H9 (cell line): ENCODE measurements at regions not wholly inside any gene's neighbourhood (a gene's known extent, or its start where the extent isn't known, plus 50 kb on each side); places are given as distances from the start of the nearest gene placed in this dataset.

Experiments used
- DNase-seq: peaks from one replicate; pipeline ENCODE4 v3.0.0-alpha.2; 2017
- H2AFZ ChIP-seq: one replicate; pipeline ENCODE4 v1.6.1; 2013; ENCODE audit warnings: mild to moderate bottlenecking, low read length, control low read depth, moderate library complexity
- H2AK5ac ChIP-seq: 2 replicates; pipeline ENCODE4 v1.6.1; 2013; ENCODE audit warnings: low read length, control low read depth, mixed read lengths; ENCODE audit not compliant: insufficient read length
- H2BK120ac ChIP-seq: one replicate; pipeline ENCODE4 v1.6.1; 2013; ENCODE audit warnings: low read depth, mild to moderate bottlenecking, low read length, control low read depth, inconsistent platforms; ENCODE audit not compliant: poor library complexity, severe bottlenecking
- H2BK12ac ChIP-seq: 2 replicates; pipeline ENCODE4 v1.6.1; 2013; ENCODE audit warnings: low read length, control low read depth, mixed read lengths, low read depth; ENCODE audit not compliant: insufficient read length
- H2BK15ac ChIP-seq: 2 replicates; pipeline ENCODE4 v1.6.1; 2013; ENCODE audit warnings: low read depth, low read length, control low read depth
- H2BK20ac ChIP-seq: one replicate; pipeline ENCODE4 v1.6.1; 2013; ENCODE audit warnings: low read depth, mild to moderate bottlenecking, low read length, control low read depth, inconsistent platforms; ENCODE audit not compliant: poor library complexity, severe bottlenecking
- H2BK5ac ChIP-seq: 2 replicates; pipeline ENCODE4 v1.6.1; 2013; ENCODE audit warnings: low read length, control low read depth, mixed read lengths; ENCODE audit not compliant: insufficient read length
- H3K14ac ChIP-seq: 2 replicates; pipeline ENCODE4 v1.6.1; 2013; ENCODE audit warnings: low read length, control low read depth; ENCODE audit not compliant: insufficient read depth
- H3K18ac ChIP-seq: 2 replicates; pipeline ENCODE4 v1.6.1; 2013; ENCODE audit warnings: low read depth, mild to moderate bottlenecking, mixed read lengths, low read length, control low read depth; ENCODE audit not compliant: insufficient read length
- H3K23ac ChIP-seq: 2 replicates; pipeline ENCODE4 v1.6.1; 2013; ENCODE audit warnings: low read length, control low read depth, mixed read lengths, low read depth; ENCODE audit not compliant: insufficient read length
- H3K23me2 ChIP-seq: 2 replicates; pipeline ENCODE4 v1.6.1; 2013; ENCODE audit warnings: low read depth, mild to moderate bottlenecking, mixed read lengths, low read length, control low read depth; ENCODE audit not compliant: insufficient read length, poor library complexity, severe bottlenecking
- H3K27ac ChIP-seq: 2 replicates; pipeline ENCODE4 v1.5.1; 2013; ENCODE audit warnings: low read length, control low read depth, mixed read lengths, low read depth; ENCODE audit not compliant: insufficient read length
- H3K27me3 ChIP-seq: 2 replicates; pipeline ENCODE4 v1.6.1; 2013; ENCODE audit warnings: low read length, control low read depth, inconsistent platforms; ENCODE audit not compliant: insufficient read depth
- H3K4ac ChIP-seq: 2 replicates; pipeline ENCODE4 v1.6.1; 2013; ENCODE audit warnings: low read depth, mild to moderate bottlenecking, control low read depth, inconsistent platforms, low read length, moderate library complexity
- H3K4me1 ChIP-seq: 2 replicates; pipeline ENCODE4 v1.6.1; 2013; ENCODE audit warnings: low read length, control low read depth, inconsistent platforms; ENCODE audit not compliant: insufficient read depth
- H3K4me2 ChIP-seq: 2 replicates; pipeline ENCODE4 v1.6.1; 2013; ENCODE audit warnings: low read length, control low read depth, mixed read lengths; ENCODE audit not compliant: insufficient read length, insufficient read depth
- H3K56ac ChIP-seq: 2 replicates; pipeline ENCODE4 v1.6.1; 2013; ENCODE audit warnings: low read depth, mild to moderate bottlenecking, mixed read lengths, low read length, control low read depth; ENCODE audit not compliant: insufficient read length
- H3K79me1 ChIP-seq: 2 replicates; pipeline ENCODE4 v1.6.1; 2013; ENCODE audit warnings: low read depth, mild to moderate bottlenecking, moderate library complexity, low read length, control low read depth, inconsistent platforms; ENCODE audit not compliant: insufficient read depth, poor library complexity, severe bottlenecking
- H3K79me2 ChIP-seq: 2 replicates; pipeline ENCODE4 v1.6.1; 2013; ENCODE audit warnings: low read length, control low read depth, inconsistent platforms; ENCODE audit not compliant: insufficient read depth
- H3K9ac ChIP-seq: 2 replicates; pipeline ENCODE4 v1.6.1; 2013; ENCODE audit warnings: low read length, control low read depth, mixed read lengths; ENCODE audit not compliant: insufficient read length; ENCODE audit errors: extremely low read depth
- H3K9me3 ChIP-seq: one replicate; pipeline ENCODE4 v1.6.1; 2013; ENCODE audit warnings: low read depth, low read length, inconsistent platforms; ENCODE audit not compliant: control insufficient read depth
- H3T11ph ChIP-seq: one replicate; pipeline ENCODE4 v1.6.1; 2013; ENCODE audit warnings: mild to moderate bottlenecking, low read length, control low read depth, inconsistent platforms
- H4K20me1 ChIP-seq: one replicate; pipeline ENCODE4 v1.6.1; 2013; ENCODE audit not compliant: control insufficient read depth, insufficient read length, insufficient read depth
- H4K5ac ChIP-seq: 2 replicates; pipeline ENCODE4 v1.6.1; 2013; ENCODE audit warnings: low read depth, mild to moderate bottlenecking, mixed read lengths, low read length, control low read depth; ENCODE audit not compliant: insufficient read length
- H4K8ac ChIP-seq: replicated peaks from 2 replicates; pipeline ENCODE4 v1.6.1; 2013; ENCODE audit warnings: low read length, control low read depth, mixed read lengths, low read depth; ENCODE audit not compliant: insufficient read length
- H4K91ac ChIP-seq: 2 replicates; pipeline ENCODE4 v1.6.1; 2013; ENCODE audit warnings: low read depth, mild to moderate bottlenecking, moderate library complexity, mixed read lengths, low read length, control low read depth; ENCODE audit not compliant: insufficient read length
- H3K27ac Mint-ChIP-seq, 3 experiments: 2 replicates in 2 of 3; 3 replicates in 1 of 3; pipeline ENCODE4 v1.8.0; 2020 to 2021; ENCODE audit warnings: mixed read lengths in 3 of 3, mild to moderate bottlenecking in 1 of 3, moderate library complexity in 1 of 3
- H3K27me3 Mint-ChIP-seq: 2 replicates; pipeline ENCODE4 v1.8.0; 2021; ENCODE audit warnings: low read depth, mild to moderate bottlenecking, moderate library complexity, mixed read lengths
- H3K36me3 Mint-ChIP-seq, 3 experiments: 2 replicates in 2 of 3; 3 replicates in 1 of 3; pipeline ENCODE4 v1.8.0; 2020 to 2021; ENCODE audit warnings: low read depth in 3 of 3, mixed read lengths in 3 of 3; ENCODE audit not compliant: insufficient read depth in 1 of 3
- H3K4me1 Mint-ChIP-seq, 2 experiments: 2 replicates each; pipeline ENCODE4 v1.8.0; 2020; ENCODE audit warnings: mixed read lengths in 2 of 2
- H3K4me3 Mint-ChIP-seq, 2 experiments: 2 replicates in 1 of 2; 3 replicates in 1 of 2; pipeline ENCODE4 v1.8.0; 2020 to 2021; ENCODE audit warnings: mild to moderate bottlenecking in 2 of 2, mixed read lengths in 2 of 2, moderate library complexity in 1 of 2
- H3K9me3 Mint-ChIP-seq, 2 experiments: 2 replicates in 1 of 2; 3 replicates in 1 of 2; pipeline ENCODE4 v1.8.0; 2020; ENCODE audit warnings: mild to moderate bottlenecking in 2 of 2, mixed read lengths in 2 of 2, moderate library complexity in 1 of 2
- CTCF ChIP-seq: fragments of 200-600 bp; sonication (generic); conservative IDR thresholded peaks from 3 replicates; pipeline ENCODE4 v1.8.0; 2021; ENCODE audit warnings: antibody characterized with exemption, mild to moderate bottlenecking
- WGBS: extraction: QIAGEN DNeasy Blood & Tissue Kit; methylation state at CpG from one replicate; pipeline ENCODE4 v1.1.7; 2013; ENCODE audit warnings: missing lambda C conversion rate, low lambda C conversion rate, mixed read lengths; ENCODE audit not compliant: insufficient read length; ENCODE audit errors: extremely low coverage; 5-methylcytosine and 5-hydroxymethylcytosine counted together

- Histone ChIP-seq H3K79me1 (no peaks in the 10 kb centered on the region), H4K91ac (no peak overlapping the region), H3T11ph (no peak overlapping the region), H3K4me2 (no peak overlapping the region), H4K20me1 (no peaks in the 10 kb centered on the region), H3K4ac (no peak overlapping the region), H2AK5ac (no peak overlapping the region), H2BK5ac (no peak overlapping the region), H2BK20ac (no peak overlapping the region), H3K18ac (no peak overlapping the region), H3K4me1 (peaks cover 2% of the 10 kb centered on the region; the same call in 1 of the 2 replicates), H3K23ac (no peak overlapping the region), H4K5ac (no peak overlapping the region), H3K27me3 (no peaks in the 10 kb centered on the region), H3K23me2 (no peaks in the 10 kb centered on the region), H2BK120ac (no peak overlapping the region), H3K14ac (no peak overlapping the region), H2BK12ac (no peak overlapping the region), H3K9me3 (no peaks in the 10 kb centered on the region), H3K56ac (no peak overlapping the region), H2AFZ (no peak overlapping the region), H3K79me2 (no peaks in the 10 kb centered on the region), H3K9ac (no peak overlapping the region), H3K27ac (no peak overlapping the region), H4K8ac (no peak overlapping the region), H2BK15ac (no peak overlapping the region)
- H3K27me3 Mint-ChIP-seq = no peaks in the 10 kb centered on the region
- no peak for DNase-seq
- no CpG with 5 or more reads among the region's 7 CpGs for WGBS
- no peak for TF ChIP-seq CTCF
- H3K36me3 Mint-ChIP-seq = no peaks in the 10 kb centered on the region
- peaks cover 18 to 21% of the 10 kb centered on the region in 2 experiments for H3K4me1 Mint-ChIP-seq
- H3K4me3 Mint-ChIP-seq = no peak overlapping the region
- H3K9me3 Mint-ChIP-seq = 0 out of 5 replicates have a peak, but pooled peaks cover 0 to 3% of the 10 kb centered on the region in 2 experiments
- no peak overlapping the region for H3K27ac Mint-ChIP-seq
Observed at GRCh38 chr1:83559129-83559840, 439.6 kb downstream of the TTLL7 start.
